ENCODE measurements at regions not wholly inside any gene's neighbourhood (a gene's known extent, or its start where the extent isn't known, plus 50 kb on each side); places are given as distances from the start of the nearest gene placed in this dataset.

- peaks cover 17% of the 10 kb centered on the region for H3K4me1 ChIP-seq (ENCODE audit: insufficient read depth, low read length)
- H3K4me3 ChIP-seq (ENCODE audit: insufficient read depth, low read length): no peak overlapping the region
- H3K4me2 ChIP-seq (ENCODE audit: insufficient read depth, low read length): no peak overlapping the region
- DNase-seq (ENCODE audit: insufficient read length, low spot score, missing footprints): no peak
- TF ChIP-seq, protein P1, sequence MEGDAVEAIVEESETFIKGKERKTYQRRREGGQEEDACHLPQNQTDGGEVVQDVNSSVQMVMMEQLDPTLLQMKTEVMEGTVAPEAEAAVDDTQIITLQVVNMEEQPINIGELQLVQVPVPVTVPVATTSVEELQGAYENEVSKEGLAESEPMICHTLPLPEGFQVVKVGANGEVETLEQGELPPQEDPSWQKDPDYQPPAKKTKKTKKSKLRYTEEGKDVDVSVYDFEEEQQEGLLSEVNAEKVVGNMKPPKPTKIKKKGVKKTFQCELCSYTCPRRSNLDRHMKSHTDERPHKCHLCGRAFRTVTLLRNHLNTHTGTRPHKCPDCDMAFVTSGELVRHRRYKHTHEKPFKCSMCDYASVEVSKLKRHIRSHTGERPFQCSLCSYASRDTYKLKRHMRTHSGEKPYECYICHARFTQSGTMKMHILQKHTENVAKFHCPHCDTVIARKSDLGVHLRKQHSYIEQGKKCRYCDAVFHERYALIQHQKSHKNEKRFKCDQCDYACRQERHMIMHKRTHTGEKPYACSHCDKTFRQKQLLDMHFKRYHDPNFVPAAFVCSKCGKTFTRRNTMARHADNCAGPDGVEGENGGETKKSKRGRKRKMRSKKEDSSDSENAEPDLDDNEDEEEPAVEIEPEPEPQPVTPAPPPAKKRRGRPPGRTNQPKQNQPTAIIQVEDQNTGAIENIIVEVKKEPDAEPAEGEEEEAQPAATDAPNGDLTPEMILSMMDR (IDR thresholded peaks at IDR 0.05; ENCODE audit: extremely low read depth, low read depth, low read length): no peak
- no peaks in the 10 kb centered on the region for H3K36me3 ChIP-seq (ENCODE audit: insufficient read depth, low read length)
- H3K79me2 ChIP-seq (ENCODE audit: insufficient read depth, low read length): no peaks in the 10 kb centered on the region
- H3K27me3 ChIP-seq (ENCODE audit: insufficient read depth, low read length): no peaks in the 10 kb centered on the region
- H2AFZ ChIP-seq (ENCODE audit: low read length): no peak overlapping the region
- no peak overlapping the region for H3K27ac ChIP-seq (ENCODE audit: low read depth, low read length)
- no peaks in the 10 kb centered on the region for H3K9me3 ChIP-seq (ENCODE audit: low read depth, low read length)
- no peaks in the 10 kb centered on the region for H4K20me1 ChIP-seq (ENCODE audit: insufficient read depth, low read length)
Observed at GRCh38 chr1:101298663-101299062, 61.8 kb downstream of the S1PR1 start.

GRCh38 chr1:101299141-101299540, 62.3 kb downstream of the S1PR1 start:
- Histone ChIP-seq H3K79me2 (ENCODE audit: insufficient read depth, low read length) (no peaks in the 10 kb centered on the region), H3K27me3 (ENCODE audit: insufficient read depth, low read length) (no peaks in the 10 kb centered on the region), H3K36me3 (ENCODE audit: insufficient read depth, low read length) (no peaks in the 10 kb centered on the region), H3K4me2 (ENCODE audit: insufficient read depth, low read length) (no peak overlapping the region), H4K20me1 (ENCODE audit: insufficient read depth, low read length) (no peaks in the 10 kb centered on the region), H3K9me3 (ENCODE audit: low read depth, low read length) (no peaks in the 10 kb centered on the region), H3K4me1 (ENCODE audit: insufficient read depth, low read length) (peaks cover 12% of the 10 kb centered on the region), H3K4me3 (ENCODE audit: insufficient read depth, low read length) (no peak overlapping the region), H2AFZ (ENCODE audit: low read length) (no peak overlapping the region), H3K27ac (ENCODE audit: low read depth, low read length) (no peak overlapping the region)
- TF ChIP-seq, protein P1 (IDR thresholded peaks at IDR 0.05; ENCODE audit: extremely low read depth, low read depth, low read length): no peak
- no peak for DNase-seq (ENCODE audit: insufficient read length, low spot score, missing footprints)

GRCh38 chr1:101299710-101300109, 62.9 kb downstream of the S1PR1 start:
- no peak overlapping the region for H3K27ac ChIP-seq (ENCODE audit: low read depth, low read length)
- no peak for DNase-seq (ENCODE audit: insufficient read length, low spot score, missing footprints)
- H4K20me1 ChIP-seq (ENCODE audit: insufficient read depth, low read length): no peaks in the 10 kb centered on the region
- no peak overlapping the region for H3K4me3 ChIP-seq (ENCODE audit: insufficient read depth, low read length)
- no peak overlapping the region for H3K4me2 ChIP-seq (ENCODE audit: insufficient read depth, low read length)
- H3K79me2 ChIP-seq (ENCODE audit: insufficient read depth, low read length): no peaks in the 10 kb centered on the region
- H3K36me3 ChIP-seq (ENCODE audit: insufficient read depth, low read length): no peaks in the 10 kb centered on the region
- no peaks in the 10 kb centered on the region for H3K9me3 ChIP-seq (ENCODE audit: low read depth, low read length)
- H3K4me1 ChIP-seq (ENCODE audit: insufficient read depth, low read length): peaks cover 11% of the 10 kb centered on the region
- H2AFZ ChIP-seq (ENCODE audit: low read length): no peak overlapping the region
- TF ChIP-seq, protein P1 (IDR thresholded peaks at IDR 0.05; ENCODE audit: extremely low read depth, low read depth, low read length): no peak
- no peaks in the 10 kb centered on the region for H3K27me3 ChIP-seq (ENCODE audit: insufficient read depth, low read length)

DNA sequence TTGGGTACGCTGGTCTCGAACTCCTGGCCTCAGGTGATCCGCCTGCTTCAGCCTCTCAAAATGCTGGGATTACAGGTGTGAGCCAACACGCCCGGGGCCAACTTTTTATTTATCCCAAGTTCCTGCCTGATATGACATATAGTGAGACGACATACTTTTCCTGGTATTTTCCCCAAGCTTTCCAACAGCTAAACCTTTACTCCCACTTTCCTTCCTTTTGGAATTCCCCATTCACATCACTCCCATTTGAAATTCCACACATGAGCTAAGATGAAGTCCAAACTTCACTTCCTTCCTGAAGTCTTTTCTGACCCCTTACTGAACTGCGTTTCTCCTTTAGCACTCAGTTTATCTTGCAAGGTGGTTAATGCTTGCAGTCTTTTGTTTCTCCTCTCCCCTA, 64.1 kb downstream of the S1PR1 start:
- H3K4me2 ChIP-seq (ENCODE audit: insufficient read depth, low read length): no peak overlapping the region
- no peak for DNase-seq (ENCODE audit: insufficient read length, low spot score, missing footprints)
- TF ChIP-seq, protein P1 (IDR thresholded peaks at IDR 0.05; ENCODE audit: extremely low read depth, low read depth, low read length): no peak

More for the DNA sequence above, 64.1 kb downstream of the S1PR1 start:
- Histone ChIP-seq H3K36me3 (ENCODE audit: insufficient read depth, low read length) (no peaks in the 10 kb centered on the region), H3K4me3 (ENCODE audit: insufficient read depth, low read length) (no peak overlapping the region), H3K9me3 (ENCODE audit: low read depth, low read length) (no peaks in the 10 kb centered on the region), H3K79me2 (ENCODE audit: insufficient read depth, low read length) (no peaks in the 10 kb centered on the region), H3K27ac (ENCODE audit: low read depth, low read length) (no peak overlapping the region), H3K4me1 (ENCODE audit: insufficient read depth, low read length) (peaks cover 11% of the 10 kb centered on the region), H3K27me3 (ENCODE audit: insufficient read depth, low read length) (peaks cover 4% of the 10 kb centered on the region), H2AFZ (ENCODE audit: low read length) (no peak overlapping the region), H4K20me1 (ENCODE audit: insufficient read depth, low read length) (no peaks in the 10 kb centered on the region)
